Neural progenitor cell (in vitro differentiated cells): ENCODE measurements at regions not wholly inside any gene's neighbourhood (a gene's known extent, or its start where the extent isn't known, plus 50 kb on each side); places are given as distances from the start of the nearest gene placed in this dataset.
A peak's percentile ranks its signal among the peaks of the same experiment; 100 is the strongest.

ENCODE experiments used
- DNase-seq: peaks from one replicate; pipeline ENCODE4 v3.0.0-alpha.2; 2016; ENCODE audit warnings: low spot score
- H2AFZ ChIP-seq: fragments of 200-600 bp; sonication (generic); replicated peaks from 2 replicates; pipeline ENCODE4 v1.6.1; 2016; ENCODE audit warnings: antibody characterized with exemption
- H3F3A ChIP-seq: fragments of 200-600 bp; sonication (generic); 2 replicates; pipeline ENCODE4 v1.6.1; 2016; ENCODE audit warnings: antibody characterized with exemption, low read depth
- H3K27ac ChIP-seq: fragments of 200-600 bp; sonication (generic); 2 replicates; pipeline ENCODE4 v1.5.1; 2016; ENCODE audit warnings: mild to moderate bottlenecking
- H3K27me3 ChIP-seq: fragments of 200-600 bp; sonication (generic); 2 replicates; pipeline ENCODE4 v1.6.1; 2016; ENCODE audit warnings: mild to moderate bottlenecking, moderate library complexity
- H3K36me3 ChIP-seq: fragments of 200-600 bp; sonication (generic); 2 replicates; pipeline ENCODE4 v1.5.1; 2016
- H3K4me1 ChIP-seq: fragments of 200-600 bp; sonication (generic); 2 replicates; pipeline ENCODE4 v1.6.1; 2016; ENCODE audit warnings: mixed run types
- H3K4me2 ChIP-seq: fragments of 200-600 bp; sonication (generic); 2 replicates; pipeline ENCODE4 v1.6.1; 2016
- H3K4me3 ChIP-seq: fragments of 200-600 bp; sonication (generic); 2 replicates; pipeline ENCODE4 v1.5.1; 2016
- H3K79me2 ChIP-seq: fragments of 200-600 bp; sonication (generic); 2 replicates; pipeline ENCODE4 v1.6.1; 2016; ENCODE audit warnings: low read depth
- H3K9ac ChIP-seq: fragments of 200-600 bp; sonication (generic); 2 replicates; pipeline ENCODE4 v1.6.1; 2016
- H3K9me3 ChIP-seq: fragments of 200-600 bp; sonication (generic); 2 replicates; pipeline ENCODE4 v1.5.1; 2016; ENCODE audit warnings: low read depth
- H4K20me1 ChIP-seq: fragments of 200-600 bp; sonication (generic); 2 replicates; pipeline ENCODE4 v1.6.1; 2016; ENCODE audit warnings: low read depth
- H3K27ac Mint-ChIP-seq: 3 replicates; pipeline ENCODE4 v1.8.0; 2021; ENCODE audit warnings: mixed read lengths
- H3K27me3 Mint-ChIP-seq: 2 replicates; pipeline ENCODE4 v1.8.0; 2022; ENCODE audit warnings: low read depth, mild to moderate bottlenecking, inconsistent platforms, moderate library complexity, mixed read lengths; ENCODE audit not compliant: insufficient read depth
- H3K36me3 Mint-ChIP-seq: 3 replicates; pipeline ENCODE4 v1.8.0; 2021; ENCODE audit warnings: mixed read lengths
- H3K4me1 Mint-ChIP-seq: 3 replicates; pipeline ENCODE4 v1.8.0; 2021; ENCODE audit warnings: mixed read lengths
- H3K4me3 Mint-ChIP-seq: 3 replicates; pipeline ENCODE4 v1.8.0; 2021; ENCODE audit warnings: mild to moderate bottlenecking, moderate library complexity, mixed read lengths
- H3K9me3 Mint-ChIP-seq: 3 replicates; pipeline ENCODE4 v1.8.0; 2020; ENCODE audit warnings: mixed read lengths
- EZH2 ChIP-seq: fragments of 200-600 bp; sonication (generic); IDR thresholded peaks from 2 replicates; pipeline ENCODE4 v1.6.1; 2017; ENCODE audit warnings: antibody characterized with exemption, mild to moderate bottlenecking, moderate library complexity
- EZH2phosphoT487 ChIP-seq: fragments of 200-600 bp; sonication (generic); IDR thresholded peaks from 2 replicates; pipeline ENCODE4 v1.6.1; 2017; ENCODE audit warnings: antibody characterized with exemption
- TF ChIP-seq, protein P1 (sequence below): fragments of 200-600 bp; sonication (generic); IDR thresholded peaks from 2 replicates; pipeline ENCODE4 v1.5.1; 2017; ENCODE audit warnings: antibody characterized with exemption, mild to moderate bottlenecking

DNA sequence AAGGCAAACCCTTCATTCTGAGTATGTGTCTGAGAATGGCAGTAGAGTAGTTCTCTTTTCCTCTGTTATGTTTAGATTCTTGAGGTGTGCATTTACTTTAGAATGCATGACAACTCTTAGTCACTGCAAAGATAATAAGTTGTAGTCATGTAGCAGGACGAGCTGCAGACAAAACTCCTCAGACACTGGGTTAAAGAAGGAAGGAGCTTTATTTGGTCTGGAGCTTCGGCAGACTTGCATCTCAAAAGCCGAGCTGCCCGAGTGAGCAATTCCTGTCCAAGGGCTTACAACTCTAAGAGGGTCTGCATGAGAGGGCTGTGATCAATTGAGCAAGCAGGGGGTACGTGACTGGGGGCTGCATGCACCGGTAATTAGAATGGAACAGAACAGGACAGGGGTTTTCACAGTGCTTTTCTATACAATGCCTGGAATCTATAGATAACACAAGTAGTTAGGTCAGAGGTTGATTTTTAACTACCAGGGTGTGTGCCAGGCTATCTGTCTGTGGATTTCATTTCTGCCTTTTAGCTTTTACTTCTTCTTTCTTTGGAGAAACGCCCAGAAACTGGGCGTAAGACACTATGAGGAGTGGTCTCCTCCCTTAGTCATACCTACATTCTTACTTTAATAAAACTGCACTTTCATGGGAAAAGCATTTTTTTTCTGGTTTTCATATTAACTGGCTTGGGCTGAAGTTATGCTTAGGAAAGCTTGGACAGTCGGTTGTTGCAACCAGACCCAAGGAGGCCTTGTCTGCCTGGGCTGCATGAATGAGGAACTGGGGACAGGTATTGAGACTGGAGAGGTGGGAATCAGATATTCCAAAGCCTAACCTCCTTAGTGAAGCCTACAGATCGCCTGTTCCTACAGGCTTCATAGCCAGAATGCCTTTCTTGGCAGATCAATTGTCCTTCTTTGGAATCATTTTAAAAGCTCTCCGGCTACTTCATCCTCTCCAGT lies 115.1 kb downstream of the RHOU start:
- Histone ChIP-seq H3F3A (peaks cover 22% of the 10 kb centered on the region), H3K9ac (no peak overlapping the region), H2AFZ (no peak overlapping the region), H3K9me3 (no peaks in the 10 kb centered on the region), H3K27ac (no peak overlapping the region), H3K36me3 (no peaks in the 10 kb centered on the region), H3K4me1 (peaks cover 17% of the 10 kb centered on the region), H3K79me2 (no peaks in the 10 kb centered on the region), H3K4me3 (no peak overlapping the region), H3K27me3 (no peaks in the 10 kb centered on the region), H3K4me2 (no peak overlapping the region), H4K20me1 (no peaks in the 10 kb centered on the region)
- Mint-ChIP-seq H3K27ac (peak overlapping the region; percentile 67), H3K36me3 (no peaks in the 10 kb centered on the region), H3K4me1 (peaks cover 24% of the 10 kb centered on the region), H3K4me3 (no peak overlapping the region), H3K27me3 (peaks cover 2% of the 10 kb centered on the region), H3K9me3 (no peaks in the 10 kb centered on the region)
- TF ChIP-seq, protein P1, sequence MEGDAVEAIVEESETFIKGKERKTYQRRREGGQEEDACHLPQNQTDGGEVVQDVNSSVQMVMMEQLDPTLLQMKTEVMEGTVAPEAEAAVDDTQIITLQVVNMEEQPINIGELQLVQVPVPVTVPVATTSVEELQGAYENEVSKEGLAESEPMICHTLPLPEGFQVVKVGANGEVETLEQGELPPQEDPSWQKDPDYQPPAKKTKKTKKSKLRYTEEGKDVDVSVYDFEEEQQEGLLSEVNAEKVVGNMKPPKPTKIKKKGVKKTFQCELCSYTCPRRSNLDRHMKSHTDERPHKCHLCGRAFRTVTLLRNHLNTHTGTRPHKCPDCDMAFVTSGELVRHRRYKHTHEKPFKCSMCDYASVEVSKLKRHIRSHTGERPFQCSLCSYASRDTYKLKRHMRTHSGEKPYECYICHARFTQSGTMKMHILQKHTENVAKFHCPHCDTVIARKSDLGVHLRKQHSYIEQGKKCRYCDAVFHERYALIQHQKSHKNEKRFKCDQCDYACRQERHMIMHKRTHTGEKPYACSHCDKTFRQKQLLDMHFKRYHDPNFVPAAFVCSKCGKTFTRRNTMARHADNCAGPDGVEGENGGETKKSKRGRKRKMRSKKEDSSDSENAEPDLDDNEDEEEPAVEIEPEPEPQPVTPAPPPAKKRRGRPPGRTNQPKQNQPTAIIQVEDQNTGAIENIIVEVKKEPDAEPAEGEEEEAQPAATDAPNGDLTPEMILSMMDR: no peak
- TF ChIP-seq EZH2phosphoT487 (no peak), EZH2 (no peak)
- DNase-seq: peak; percentile 37

DNA sequence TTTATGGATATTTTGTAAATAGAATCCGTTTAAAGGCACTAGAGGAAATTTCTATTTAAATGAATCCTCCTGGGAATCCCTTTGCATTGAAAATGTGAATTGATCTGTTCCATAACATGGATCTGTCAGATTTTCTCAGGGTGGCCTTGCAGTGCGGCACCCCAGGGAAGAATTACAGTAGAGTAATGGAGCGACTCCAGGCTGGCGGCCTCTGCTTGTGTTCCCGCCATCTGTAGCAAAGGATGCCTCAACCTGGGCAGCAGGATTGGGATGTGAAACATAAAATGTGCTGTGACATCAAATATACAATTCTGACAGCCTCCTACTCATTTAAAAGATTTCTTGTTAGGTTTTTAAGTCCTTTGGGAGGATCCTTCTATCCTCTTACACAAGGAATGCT lies 115.9 kb downstream of the RHOU start:
- Mint-ChIP-seq H3K27me3 (peaks cover 2% of the 10 kb centered on the region), H3K9me3 (no peaks in the 10 kb centered on the region), H3K4me1 (peaks cover 24% of the 10 kb centered on the region), H3K4me3 (no peak overlapping the region), H3K27ac (no peak overlapping the region), H3K36me3 (no peaks in the 10 kb centered on the region)
- no peak overlapping the region for H2AFZ ChIP-seq
- H3K79me2 ChIP-seq: no peaks in the 10 kb centered on the region
- DNase-seq: no peak
- no peaks in the 10 kb centered on the region for H3K9me3 ChIP-seq
- no peaks in the 10 kb centered on the region for H3K27me3 ChIP-seq
- no peak overlapping the region for H3K9ac ChIP-seq
- no peak overlapping the region for H3K4me2 ChIP-seq
- no peak overlapping the region for H3K27ac ChIP-seq
- H3K4me1 ChIP-seq: peaks cover 17% of the 10 kb centered on the region
- no peak overlapping the region for H3K4me3 ChIP-seq
- H4K20me1 ChIP-seq: no peaks in the 10 kb centered on the region
- H3F3A ChIP-seq: peaks cover 22% of the 10 kb centered on the region
- H3K36me3 ChIP-seq: no peaks in the 10 kb centered on the region
- TF ChIP-seq, protein P1: no peak
- no peak for TF ChIP-seq EZH2phosphoT487
- TF ChIP-seq EZH2: no peak

- Mint-ChIP-seq H3K4me1 (peaks cover 24% of the 10 kb centered on the region), H3K36me3 (no peaks in the 10 kb centered on the region), H3K4me3 (no peak overlapping the region), H3K27ac (no peak overlapping the region), H3K9me3 (no peaks in the 10 kb centered on the region), H3K27me3 (peaks cover 2% of the 10 kb centered on the region)
- no peak overlapping the region for H3K4me3 ChIP-seq
- H3K27me3 ChIP-seq: no peaks in the 10 kb centered on the region
- H3F3A ChIP-seq: peaks cover 22% of the 10 kb centered on the region
- H3K9ac ChIP-seq: no peak overlapping the region
- no peak overlapping the region for H3K27ac ChIP-seq
- TF ChIP-seq, protein P1: no peak
- H3K36me3 ChIP-seq: no peaks in the 10 kb centered on the region
- DNase-seq: no peak
- no peaks in the 10 kb centered on the region for H3K79me2 ChIP-seq
- no peak overlapping the region for H3K4me2 ChIP-seq
- no peaks in the 10 kb centered on the region for H3K9me3 ChIP-seq
- no peaks in the 10 kb centered on the region for H4K20me1 ChIP-seq
- H3K4me1 ChIP-seq: peaks cover 17% of the 10 kb centered on the region
- H2AFZ ChIP-seq: no peak overlapping the region
These were observed 116.3 kb downstream of the RHOU start for GRCh38 chr1:228851618-228852017.
